OCI-LY1 (cell line): ENCODE measurements at regions not wholly inside any gene's neighbourhood (a gene's known extent, or its start where the extent isn't known, plus 50 kb on each side); places are given as distances from the start of the nearest gene placed in this dataset.

Experiments
- EZH2 ChIP-seq: fragments of 200-600 bp; sonication (generic), shearing (Covaris generic); IDR thresholded peaks from 2 replicates; pipeline ENCODE4 v1.8.0; 2017; ENCODE audit warnings: borderline replicate concordance, mixed run types, mild to moderate bottlenecking, antibody characterized with exemption, low read length, moderate library complexity, mixed read lengths
- TF ChIP-seq, protein P1 (sequence below): fragments of 200-600 bp; sonication (generic), shearing (Covaris generic); IDR thresholded peaks from 2 replicates; pipeline ENCODE4 v1.5.1; 2017; ENCODE audit warnings: mild to moderate bottlenecking, antibody characterized with exemption, low read length, moderate library complexity, mixed read lengths

GRCh38 chr7:53466371-53466770 is 430.9 kb downstream of the POM121L12 start:
- TF ChIP-seq, protein P1, sequence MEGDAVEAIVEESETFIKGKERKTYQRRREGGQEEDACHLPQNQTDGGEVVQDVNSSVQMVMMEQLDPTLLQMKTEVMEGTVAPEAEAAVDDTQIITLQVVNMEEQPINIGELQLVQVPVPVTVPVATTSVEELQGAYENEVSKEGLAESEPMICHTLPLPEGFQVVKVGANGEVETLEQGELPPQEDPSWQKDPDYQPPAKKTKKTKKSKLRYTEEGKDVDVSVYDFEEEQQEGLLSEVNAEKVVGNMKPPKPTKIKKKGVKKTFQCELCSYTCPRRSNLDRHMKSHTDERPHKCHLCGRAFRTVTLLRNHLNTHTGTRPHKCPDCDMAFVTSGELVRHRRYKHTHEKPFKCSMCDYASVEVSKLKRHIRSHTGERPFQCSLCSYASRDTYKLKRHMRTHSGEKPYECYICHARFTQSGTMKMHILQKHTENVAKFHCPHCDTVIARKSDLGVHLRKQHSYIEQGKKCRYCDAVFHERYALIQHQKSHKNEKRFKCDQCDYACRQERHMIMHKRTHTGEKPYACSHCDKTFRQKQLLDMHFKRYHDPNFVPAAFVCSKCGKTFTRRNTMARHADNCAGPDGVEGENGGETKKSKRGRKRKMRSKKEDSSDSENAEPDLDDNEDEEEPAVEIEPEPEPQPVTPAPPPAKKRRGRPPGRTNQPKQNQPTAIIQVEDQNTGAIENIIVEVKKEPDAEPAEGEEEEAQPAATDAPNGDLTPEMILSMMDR = no peak
- TF ChIP-seq EZH2 = no peak
